ENCODE measurements at regions not wholly inside any gene's neighbourhood (a gene's known extent, or its start where the extent isn't known, plus 50 kb on each side); places are given as distances from the start of the nearest gene placed in this dataset.

- Histone ChIP-seq H3K27me3 (ENCODE audit: control insufficient read depth, insufficient read depth, low read length) (no peaks in the 10 kb centered on the region), H4K20me1 (ENCODE audit: control insufficient read depth, extremely low read depth, insufficient read depth, low read length) (no peaks in the 10 kb centered on the region), H3K4me1 (ENCODE audit: control insufficient read depth, extremely low read depth, insufficient read depth, low read length) (peaks cover 11% of the 10 kb centered on the region), H3K9ac (ENCODE audit: insufficient read depth, low read length) (no peak overlapping the region), H2AFZ (ENCODE audit: low read length) (no peak overlapping the region), H3K79me2 (ENCODE audit: control insufficient read depth, insufficient read depth, low read length) (no peaks in the 10 kb centered on the region), H3K4me3 (replicated peaks in 1 of 4; ENCODE audit: control extremely low read depth in 1 of 4, insufficient read depth in 1 of 4, low read depth in 3 of 4, low read length in 4 of 4) (no peak overlapping the region), H3K4me2 (ENCODE audit: extremely low read depth, insufficient read depth, low read length) (no peak overlapping the region), H3K27ac (ENCODE audit: insufficient read depth, low read length) (no peak overlapping the region), H3K9me3 (ENCODE audit: control insufficient read depth, insufficient read depth, low read depth, low read length) (no peaks in the 10 kb centered on the region), H3K36me3 (ENCODE audit: control insufficient read depth, insufficient read depth, low read length) (no peaks in the 10 kb centered on the region)
- peak in 1 of 2 donors; percentile 23 for DNase-seq (ENCODE audit: low read depth in 2 of 2)
- no peak for TF ChIP-seq CTCF (conservative IDR thresholded peaks at IDR 0.05 in 1 of 2, IDR thresholded peaks at IDR 0.05 in 1 of 2; ENCODE audit: low read depth in 1 of 2, low read length in 2 of 2)
- TF ChIP-seq EZH2 (IDR thresholded peaks at IDR 0.05; ENCODE audit: low read length, missing control alignments): no peak
These were observed 290.2 kb upstream of the SEMA3C start for GRCh38 chr7:81209059-81209458.

- H3K27me3 ChIP-seq (ENCODE audit: control insufficient read depth, insufficient read depth, low read length): no peaks in the 10 kb centered on the region
- H3K4me1 ChIP-seq (ENCODE audit: control insufficient read depth, extremely low read depth, insufficient read depth, low read length): peaks cover 11% of the 10 kb centered on the region
- DNase-seq (ENCODE audit: low read depth in 2 of 2): peak in 1 of 2 donors; percentile 15
- peak overlapping the region; percentile 21 for H2AFZ ChIP-seq (ENCODE audit: low read length)
- TF ChIP-seq CTCF (conservative IDR thresholded peaks at IDR 0.05 in 1 of 2, IDR thresholded peaks at IDR 0.05 in 1 of 2; ENCODE audit: low read depth in 1 of 2, low read length in 2 of 2) (no peak), EZH2 (IDR thresholded peaks at IDR 0.05; ENCODE audit: low read length, missing control alignments) (no peak)
- H3K79me2 ChIP-seq (ENCODE audit: control insufficient read depth, insufficient read depth, low read length): no peaks in the 10 kb centered on the region
- H3K4me2 ChIP-seq (ENCODE audit: extremely low read depth, insufficient read depth, low read length): no peak overlapping the region
- no peaks in the 10 kb centered on the region for H3K9me3 ChIP-seq (ENCODE audit: control insufficient read depth, insufficient read depth, low read depth, low read length)
- H3K9ac ChIP-seq (ENCODE audit: insufficient read depth, low read length): no peak overlapping the region
- H3K36me3 ChIP-seq (ENCODE audit: control insufficient read depth, insufficient read depth, low read length): no peaks in the 10 kb centered on the region
- no peak overlapping the region for H3K27ac ChIP-seq (ENCODE audit: insufficient read depth, low read length)
- H4K20me1 ChIP-seq (ENCODE audit: control insufficient read depth, extremely low read depth, insufficient read depth, low read length): no peaks in the 10 kb centered on the region
- no peak overlapping the region for H3K4me3 ChIP-seq (replicated peaks in 1 of 4; ENCODE audit: control extremely low read depth in 1 of 4, insufficient read depth in 1 of 4, low read depth in 3 of 4, low read length in 4 of 4)
These were observed 288.9 kb upstream of the SEMA3C start for GRCh38 chr7:81207801-81208200.

GRCh38 chr7:81206667-81207360, 288.0 kb upstream of the SEMA3C start:
- H2AFZ ChIP-seq (ENCODE audit: low read length): no peak overlapping the region
- no peaks in the 10 kb centered on the region for H3K9me3 ChIP-seq (ENCODE audit: control insufficient read depth, insufficient read depth, low read depth, low read length)
- TF ChIP-seq CTCF (conservative IDR thresholded peaks at IDR 0.05 in 1 of 2, IDR thresholded peaks at IDR 0.05 in 1 of 2; ENCODE audit: low read depth in 1 of 2, low read length in 2 of 2) (no peak), EZH2 (IDR thresholded peaks at IDR 0.05; ENCODE audit: low read length, missing control alignments) (no peak)
- no peaks in the 10 kb centered on the region for H3K79me2 ChIP-seq (ENCODE audit: control insufficient read depth, insufficient read depth, low read length)
- H3K27me3 ChIP-seq (ENCODE audit: control insufficient read depth, insufficient read depth, low read length): no peaks in the 10 kb centered on the region
- no peak overlapping the region for H3K27ac ChIP-seq (ENCODE audit: insufficient read depth, low read length)
- H3K4me2 ChIP-seq (ENCODE audit: extremely low read depth, insufficient read depth, low read length): no peak overlapping the region
- H3K36me3 ChIP-seq (ENCODE audit: control insufficient read depth, insufficient read depth, low read length): no peaks in the 10 kb centered on the region
- no peaks in the 10 kb centered on the region for H4K20me1 ChIP-seq (ENCODE audit: control insufficient read depth, extremely low read depth, insufficient read depth, low read length)
- DNase-seq (ENCODE audit: low read depth in 2 of 2): no peak
- H3K4me3 ChIP-seq (replicated peaks in 1 of 4; ENCODE audit: control extremely low read depth in 1 of 4, insufficient read depth in 1 of 4, low read depth in 3 of 4, low read length in 4 of 4): no peak overlapping the region
- H3K4me1 ChIP-seq (ENCODE audit: control insufficient read depth, extremely low read depth, insufficient read depth, low read length): peaks cover 11% of the 10 kb centered on the region
- H3K9ac ChIP-seq (ENCODE audit: insufficient read depth, low read length): no peak overlapping the region

Measured in fibroblast of lung (primary cell).